ENCODE measurements at regions not wholly inside any gene's neighbourhood (a gene's known extent, or its start where the extent isn't known, plus 50 kb on each side); places are given as distances from the start of the nearest gene placed in this dataset.

DNA sequence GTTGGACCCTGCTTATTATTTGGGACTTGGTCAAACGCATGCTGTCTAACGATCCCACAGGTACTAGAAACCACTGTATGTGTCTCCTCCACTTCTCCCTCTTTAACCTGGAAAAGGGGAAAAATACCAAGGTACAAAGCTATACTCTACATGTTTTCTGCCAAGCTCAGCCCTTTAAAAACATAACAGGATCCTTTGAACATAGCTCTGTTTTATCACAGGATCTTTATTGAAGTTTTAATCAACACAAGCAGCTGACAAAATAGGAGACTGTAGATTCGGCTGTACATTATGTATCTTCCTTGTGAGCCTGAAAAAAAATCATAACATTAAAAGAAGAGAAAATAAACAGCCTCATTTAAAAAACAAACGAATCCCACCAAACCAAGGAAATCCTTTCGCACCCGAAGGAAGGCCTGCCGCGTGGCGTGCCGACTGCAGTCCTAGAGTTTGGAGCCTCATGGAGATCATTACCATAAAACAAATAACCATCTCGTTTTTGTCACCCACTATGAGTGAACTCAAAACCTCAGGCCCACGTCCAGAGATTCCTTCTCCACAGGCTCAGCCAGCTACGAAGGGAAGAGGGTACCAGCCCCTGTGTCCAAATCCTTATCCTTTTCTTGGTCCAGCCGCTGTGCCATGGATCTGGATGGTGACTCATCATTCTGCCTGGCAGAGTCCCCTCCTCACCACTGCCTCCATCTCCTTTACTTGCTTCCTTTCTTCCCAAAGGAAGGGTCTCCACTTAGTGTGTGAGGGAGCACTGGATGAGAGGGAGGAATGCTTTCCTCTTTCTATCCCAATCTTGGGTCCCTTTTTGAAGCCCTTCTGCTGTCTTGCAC lies 651.1 kb downstream of the CCDC171 start:
- TF ChIP-seq, protein P1, sequence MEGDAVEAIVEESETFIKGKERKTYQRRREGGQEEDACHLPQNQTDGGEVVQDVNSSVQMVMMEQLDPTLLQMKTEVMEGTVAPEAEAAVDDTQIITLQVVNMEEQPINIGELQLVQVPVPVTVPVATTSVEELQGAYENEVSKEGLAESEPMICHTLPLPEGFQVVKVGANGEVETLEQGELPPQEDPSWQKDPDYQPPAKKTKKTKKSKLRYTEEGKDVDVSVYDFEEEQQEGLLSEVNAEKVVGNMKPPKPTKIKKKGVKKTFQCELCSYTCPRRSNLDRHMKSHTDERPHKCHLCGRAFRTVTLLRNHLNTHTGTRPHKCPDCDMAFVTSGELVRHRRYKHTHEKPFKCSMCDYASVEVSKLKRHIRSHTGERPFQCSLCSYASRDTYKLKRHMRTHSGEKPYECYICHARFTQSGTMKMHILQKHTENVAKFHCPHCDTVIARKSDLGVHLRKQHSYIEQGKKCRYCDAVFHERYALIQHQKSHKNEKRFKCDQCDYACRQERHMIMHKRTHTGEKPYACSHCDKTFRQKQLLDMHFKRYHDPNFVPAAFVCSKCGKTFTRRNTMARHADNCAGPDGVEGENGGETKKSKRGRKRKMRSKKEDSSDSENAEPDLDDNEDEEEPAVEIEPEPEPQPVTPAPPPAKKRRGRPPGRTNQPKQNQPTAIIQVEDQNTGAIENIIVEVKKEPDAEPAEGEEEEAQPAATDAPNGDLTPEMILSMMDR (IDR thresholded peaks at IDR 0.05): no peak
- no peak for TF ChIP-seq POLR2A (IDR thresholded peaks at IDR 0.05)
